PC-3 (cell line): ENCODE measurements at regions not wholly inside any gene's neighbourhood (a gene's known extent, or its start where the extent isn't known, plus 50 kb on each side); places are given as distances from the start of the nearest gene placed in this dataset.

Source experiments
- CTCF ChIP-seq: fragments of 300-600 bp; sonication (generic); conservative IDR thresholded peaks from 2 replicates; pipeline ENCODE4 v1.5.1; 2017; ENCODE audit warnings: antibody characterized with exemption, low read depth, mild to moderate bottlenecking, low read length
- EZH2phosphoT487 ChIP-seq: fragments of 300-600 bp; sonication (generic); IDR thresholded peaks from 2 replicates; pipeline ENCODE4 v1.6.1; 2018; ENCODE audit warnings: mild to moderate bottlenecking, antibody characterized with exemption, low read length, borderline replicate concordance

DNA sequence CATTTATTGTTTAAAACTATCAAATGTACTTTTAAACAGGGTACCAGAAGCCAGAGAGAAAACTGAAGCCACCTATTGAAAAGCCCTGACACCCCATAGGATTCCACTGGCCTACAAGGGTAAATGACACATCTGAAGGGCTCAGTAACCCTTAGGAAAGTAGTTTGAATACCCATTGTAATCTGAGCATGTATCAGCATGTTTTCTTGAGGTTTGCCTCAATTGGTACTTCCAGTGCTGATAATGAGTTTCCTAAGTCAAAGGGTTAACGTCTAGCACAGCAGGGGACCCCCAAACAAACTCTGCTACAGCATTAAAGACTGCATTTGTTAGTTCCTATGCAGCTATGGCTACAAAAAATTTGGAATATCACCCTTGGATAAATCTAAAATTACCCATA is 657.1 kb downstream of the NR2F1-AS1 start:
- TF ChIP-seq CTCF (no peak), EZH2phosphoT487 (no peak)
